Esophagus squamous epithelium (tissue), 5 donors: ENCODE measurements at regions not wholly inside any gene's neighbourhood (a gene's known extent, or its start where the extent isn't known, plus 50 kb on each side); places are given as distances from the start of the nearest gene placed in this dataset.

Experiments
- DNase-seq: peaks from one replicate; lab custom pipeline; 2025; lab: John Stamatoyannopoulos, UW
- H3K27ac ChIP-seq, 4 donors: fragments of 200-600 bp; sonication (generic); one replicate each; pipeline ENCODE4 v1.5.1; 2016 to 2019; ENCODE audit warnings: mild to moderate bottlenecking in 1 of 4
- H3K27me3 ChIP-seq, 4 donors: fragments of 200-600 bp; sonication (generic); 1 replicate in 3 of 4; 2 replicates in 1 of 4; pipeline versions ENCODE4 v1.5.1 to v1.6.0; 2017 to 2021; ENCODE audit warnings: antibody characterized with exemption in 1 of 4
- H3K36me3 ChIP-seq, 3 donors: fragments of 200-600 bp; sonication (generic); one replicate each; pipeline ENCODE4 v1.5.1; 2016 to 2019
- H3K4me1 ChIP-seq, 3 donors: fragments of 200-600 bp; sonication (generic); one replicate each; pipeline ENCODE4 v1.5.1; 2017 to 2019
- H3K4me3 ChIP-seq, 4 donors: fragments of 200-600 bp; sonication (generic); 1 replicate in 3 of 4; 2 replicates in 1 of 4; pipeline ENCODE4 v1.5.1; 2016 to 2019; ENCODE audit warnings: mild to moderate bottlenecking in 2 of 4, moderate library complexity in 1 of 4
- H3K9me3 ChIP-seq, 3 donors: fragments of 200-600 bp; sonication (generic); one replicate each; pipeline ENCODE4 v1.5.1; 2016 to 2019
- POLR2A ChIP-seq, 4 donors: fragments of 450-650 bp; IDR thresholded peaks; one replicate each; pipeline ENCODE4 v1.6.1; 2017; ENCODE audit warnings: antibody characterized with exemption in 4 of 4, mild to moderate bottlenecking in 4 of 4, moderate library complexity in 3 of 4
- WGBS, 2 donors: methylation state at CpG; one replicate each; pipeline ENCODE4 v1.1.5; 2018; 5-methylcytosine and 5-hydroxymethylcytosine counted together
- intact Hi-C: fragments of 100-400 bp; cut with DNase I; formaldehyde crosslinking; loops from one replicate; pipeline ENCODE4 v1.15.0; 2022
- TF ChIP-seq, protein P1 (sequence below), 6 experiments: fragments of 450-650 bp in 4 of 6; fragments of 200-600 bp in 2 of 6; sonication (generic) in 2 of 6; IDR thresholded peaks; one replicate each; pipeline ENCODE4 v1.5.1; 2016 to 2019; ENCODE audit warnings: antibody characterized with exemption in 6 of 6, mild to moderate bottlenecking in 4 of 6, moderate library complexity in 4 of 6
- donor health status: DM: yes; HTN: yes; CAD: no.

DNA sequence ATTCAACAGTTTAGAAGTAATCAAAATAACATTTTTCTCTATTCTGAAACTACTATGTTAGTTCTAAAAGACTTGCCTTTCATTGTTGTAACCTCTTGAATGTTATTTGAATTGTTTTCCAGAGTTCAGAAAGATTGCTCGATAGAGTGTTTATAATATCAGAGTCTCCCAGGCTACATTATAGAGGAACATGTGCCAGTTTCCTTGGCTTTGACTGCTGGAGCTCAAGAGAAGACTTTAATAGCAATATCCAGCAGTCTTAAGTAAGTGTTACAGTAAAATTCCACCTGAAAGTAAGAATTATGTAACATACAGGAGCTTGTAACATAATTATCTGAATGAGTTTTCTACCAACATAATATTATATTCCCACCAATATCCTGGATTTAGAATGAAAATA, 991.8 kb upstream of the ADGRB3 start:
- H3K27ac ChIP-seq, result no peak overlapping the region
- no peak overlapping the region for H3K4me3 ChIP-seq
- no peaks in the 10 kb centered on the region for H3K4me1 ChIP-seq
- no peaks in the 10 kb centered on the region for H3K9me3 ChIP-seq
- TF ChIP-seq, protein P1, sequence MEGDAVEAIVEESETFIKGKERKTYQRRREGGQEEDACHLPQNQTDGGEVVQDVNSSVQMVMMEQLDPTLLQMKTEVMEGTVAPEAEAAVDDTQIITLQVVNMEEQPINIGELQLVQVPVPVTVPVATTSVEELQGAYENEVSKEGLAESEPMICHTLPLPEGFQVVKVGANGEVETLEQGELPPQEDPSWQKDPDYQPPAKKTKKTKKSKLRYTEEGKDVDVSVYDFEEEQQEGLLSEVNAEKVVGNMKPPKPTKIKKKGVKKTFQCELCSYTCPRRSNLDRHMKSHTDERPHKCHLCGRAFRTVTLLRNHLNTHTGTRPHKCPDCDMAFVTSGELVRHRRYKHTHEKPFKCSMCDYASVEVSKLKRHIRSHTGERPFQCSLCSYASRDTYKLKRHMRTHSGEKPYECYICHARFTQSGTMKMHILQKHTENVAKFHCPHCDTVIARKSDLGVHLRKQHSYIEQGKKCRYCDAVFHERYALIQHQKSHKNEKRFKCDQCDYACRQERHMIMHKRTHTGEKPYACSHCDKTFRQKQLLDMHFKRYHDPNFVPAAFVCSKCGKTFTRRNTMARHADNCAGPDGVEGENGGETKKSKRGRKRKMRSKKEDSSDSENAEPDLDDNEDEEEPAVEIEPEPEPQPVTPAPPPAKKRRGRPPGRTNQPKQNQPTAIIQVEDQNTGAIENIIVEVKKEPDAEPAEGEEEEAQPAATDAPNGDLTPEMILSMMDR (IDR thresholded peaks at IDR 0.05), result no peak
- TF ChIP-seq POLR2A (IDR thresholded peaks at IDR 0.05), result no peak
- no peaks in the 10 kb centered on the region for H3K36me3 ChIP-seq
- no peak for DNase-seq
- intact Hi-C loops, result no loop called here
- 37 to 56% methylated on average over 1 of the region's 1 CpG for WGBS, 2 donors
- no peaks in the 10 kb centered on the region for H3K27me3 ChIP-seq

DNA sequence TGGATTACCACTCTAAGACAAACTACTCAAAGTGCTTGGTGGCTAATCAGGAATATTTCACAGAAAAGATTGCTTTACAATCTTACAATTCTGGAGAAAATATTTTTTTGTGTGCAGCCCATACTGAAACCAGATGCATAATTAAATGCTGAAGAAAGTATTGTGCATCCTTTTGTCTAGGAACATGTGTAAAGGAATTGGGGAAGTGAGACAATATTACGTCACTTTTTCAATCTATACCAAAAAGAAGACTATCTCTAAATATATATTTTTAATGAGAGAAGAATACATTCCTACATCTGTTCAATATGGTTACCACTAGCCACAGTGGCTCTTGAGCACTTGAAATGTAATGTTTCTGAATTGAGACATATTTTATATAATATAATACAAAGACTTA, 992.5 kb upstream of the ADGRB3 start:
- H3K4me3 ChIP-seq, result no peak overlapping the region
- no peaks in the 10 kb centered on the region for H3K9me3 ChIP-seq
- TF ChIP-seq, protein P1 (IDR thresholded peaks at IDR 0.05), result no peak
- no peak for TF ChIP-seq POLR2A (IDR thresholded peaks at IDR 0.05)
- WGBS, 2 donors, result 15 to 88% methylated on average over 1 of the region's 1 CpG
- H3K27ac ChIP-seq, result no peak overlapping the region
- H3K4me1 ChIP-seq, result no peaks in the 10 kb centered on the region
- DNase-seq, result no peak
- H3K36me3 ChIP-seq, result no peaks in the 10 kb centered on the region
- H3K27me3 ChIP-seq, result no peaks in the 10 kb centered on the region
- intact Hi-C loops, result no loop called here

DNA sequence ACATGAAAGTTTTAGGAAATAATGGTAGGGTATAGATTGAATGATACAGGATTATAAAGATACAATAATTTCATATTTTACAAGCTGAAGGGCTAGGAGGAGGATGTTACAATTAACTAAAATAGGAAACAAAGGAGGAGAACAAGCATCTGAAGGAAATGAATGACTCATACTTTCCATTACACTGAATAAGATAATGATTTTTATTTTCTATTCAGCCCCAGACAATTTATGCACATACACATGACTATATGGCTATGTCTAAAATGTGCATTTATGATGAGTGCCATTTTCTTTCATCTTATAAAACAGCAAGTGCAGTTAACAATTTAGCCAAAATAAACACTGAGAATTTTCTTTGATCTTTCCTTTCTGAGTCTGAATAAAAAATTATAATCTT, 994.6 kb upstream of the ADGRB3 start:
- Histone ChIP-seq H3K4me3 (no peak overlapping the region), H3K27me3 (no peaks in the 10 kb centered on the region), H3K36me3 (no peaks in the 10 kb centered on the region), H3K9me3 (no peaks in the 10 kb centered on the region), H3K4me1 (no peaks in the 10 kb centered on the region), H3K27ac (no peak overlapping the region)
- TF ChIP-seq POLR2A (IDR thresholded peaks at IDR 0.05), result no peak
- TF ChIP-seq, protein P1 (IDR thresholded peaks at IDR 0.05), result no peak
- intact Hi-C loops, result no loop called here
- DNase-seq, result no peak

DNA sequence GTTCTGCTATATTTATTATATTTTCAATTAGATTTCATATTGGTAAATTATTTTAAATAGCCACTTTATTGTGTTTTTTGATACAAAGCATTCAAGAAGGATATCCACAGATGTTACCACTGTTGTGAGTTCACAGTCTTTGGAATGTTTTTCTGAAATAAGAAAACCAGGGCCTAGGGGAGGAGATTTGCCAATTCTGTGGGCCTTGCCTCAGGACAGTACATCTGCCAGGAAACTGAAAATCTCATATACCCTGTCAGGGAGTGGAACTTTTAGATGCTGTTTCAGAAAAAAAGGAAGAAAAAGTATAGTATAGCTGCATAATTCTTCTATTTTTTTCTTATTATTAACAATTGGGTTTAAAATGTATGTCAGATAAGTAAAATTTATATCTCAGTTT, 995.9 kb upstream of the ADGRB3 start:
- no peaks in the 10 kb centered on the region for H3K36me3 ChIP-seq
- peaks cover 0 to 8% (median 0%) of the 10 kb centered on the region in 3 donors for H3K9me3 ChIP-seq
- intact Hi-C loops, result no loop called here
- no peak for DNase-seq
- no peaks in the 10 kb centered on the region for H3K27me3 ChIP-seq
- no peak overlapping the region for H3K4me3 ChIP-seq
- H3K4me1 ChIP-seq, result no peaks in the 10 kb centered on the region
- TF ChIP-seq POLR2A (IDR thresholded peaks at IDR 0.05), result no peak
- no peak overlapping the region for H3K27ac ChIP-seq

DNA sequence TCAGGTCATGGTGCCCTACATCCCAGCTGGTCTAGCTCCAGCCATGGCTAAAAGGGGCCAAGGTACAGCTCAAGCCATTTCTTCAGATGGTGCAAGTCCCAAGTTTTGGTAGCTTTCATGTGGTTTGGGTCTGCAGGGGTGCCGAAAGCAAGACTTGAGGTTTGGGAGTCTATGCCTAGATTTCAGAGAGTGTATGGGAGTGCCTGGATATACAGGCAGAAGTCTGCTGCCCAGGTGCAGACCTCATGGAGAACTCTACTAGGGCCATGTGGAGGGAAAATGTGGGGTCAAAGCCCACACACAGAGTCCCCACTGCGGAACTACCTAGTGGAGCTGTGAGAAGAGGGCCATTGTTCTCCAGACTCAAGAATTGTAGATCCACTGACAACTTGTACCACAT, 1000.9 kb upstream of the ADGRB3 start:
- WGBS, 2 donors, result 89 to 90% methylated on average over 2 of the region's 2 CpGs
- Histone ChIP-seq H3K27ac (no peak overlapping the region), H3K4me1 (no peaks in the 10 kb centered on the region), H3K4me3 (no peak overlapping the region), H3K27me3 (no peaks in the 10 kb centered on the region), H3K9me3 (peaks cover 0 to 8% (median 0%) of the 10 kb centered on the region in 3 donors), H3K36me3 (no peaks in the 10 kb centered on the region)
- TF ChIP-seq, protein P1 (IDR thresholded peaks at IDR 0.05), result no peak
- no peak for TF ChIP-seq POLR2A (IDR thresholded peaks at IDR 0.05)
- no peak for DNase-seq
- intact Hi-C loops, result no loop called here

DNA sequence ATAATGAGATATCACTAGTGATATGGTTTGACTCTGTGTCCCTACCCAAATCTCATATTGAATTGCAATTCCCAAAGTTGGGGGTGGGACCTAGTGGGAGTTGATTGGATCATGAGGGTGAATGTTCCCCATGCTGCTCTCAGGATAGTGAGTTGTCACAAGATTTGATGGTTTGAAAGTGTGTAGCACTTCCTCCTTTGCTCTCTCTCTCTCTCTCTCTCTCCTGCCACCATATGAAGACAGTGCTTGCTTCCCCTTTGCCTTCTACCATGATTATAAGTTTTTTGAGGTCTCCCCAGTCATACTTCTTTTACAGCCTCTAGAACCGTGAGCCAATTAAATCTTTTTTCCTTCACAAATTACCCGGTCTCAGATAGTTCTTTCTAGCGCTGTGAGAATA, 1002.0 kb upstream of the ADGRB3 start:
- H3K27me3 ChIP-seq, result no peaks in the 10 kb centered on the region
- H3K4me1 ChIP-seq, result no peaks in the 10 kb centered on the region
- TF ChIP-seq, protein P1 (IDR thresholded peaks at IDR 0.05), result no peak
- TF ChIP-seq POLR2A (IDR thresholded peaks at IDR 0.05), result no peak
- intact Hi-C loops, result no loop called here
- H3K9me3 ChIP-seq, result peaks cover 0 to 8% (median 0%) of the 10 kb centered on the region in 3 donors
- H3K27ac ChIP-seq, result no peak overlapping the region
- DNase-seq, result no peak
- H3K36me3 ChIP-seq, result no peaks in the 10 kb centered on the region
- H3K4me3 ChIP-seq, result no peak overlapping the region
- 76 to 83% methylated on average over 2 to 3 of the region's 3 CpGs for WGBS, 2 donors
